HCT116 (cell line): ENCODE measurements at regions not wholly inside any gene's neighbourhood (a gene's known extent, or its start where the extent isn't known, plus 50 kb on each side); places are given as distances from the start of the nearest gene placed in this dataset.
"Not testable (repeated sequence)": the region's sequence is repeated elsewhere in the genome, so short reads cannot be mapped to it uniquely, and the experiment has no call there.

Source experiments
- ATAC-seq: fragments of 200-7000 bp; cut with Tn5 transposase; 2 replicates; pipeline ENCODE4 v1.9.1; 2020; ENCODE audit warnings: mild to moderate bottlenecking, moderate library complexity
- BruUV-seq: library from RNA; stranded (reverse); fragments of 400-500 nt; replicated peaks from 2 replicates; lab custom pipeline; 2021; lab: Mats Ljungman, UMichigan
- CTCF ChIA-PET: fragments of 300-600 bp; sonication (Branson Sonifier 250); formaldehyde crosslinking; loops from one replicate; lab custom pipeline; 2021; ENCODE audit warnings: antibody characterized with exemption; lab: Charles Lee
- POLR2A ChIA-PET: fragments of 300-600, 350-600 bp; sonication (Branson Sonifier 250); formaldehyde crosslinking; loops from one replicate; lab custom pipeline; 2021; ENCODE audit warnings: antibody characterized with exemption; lab: Charles Lee
- RAD21 ChIA-PET, 2 experiments: fragments of 300-600 bp; sonication (Branson Sonifier 250); formaldehyde crosslinking; loops; one replicate each; lab custom pipeline; 2023; ENCODE audit warnings: low total read pairs in 2 of 2; ENCODE audit not compliant: uncharacterized antibody in 2 of 2, unreplicated experiment in 2 of 2, low non-redundant PET in 1 of 2; lab: Charles Lee
- DNase-seq: peaks from one replicate; pipeline ENCODE4 v3.0.0-alpha.2; 2010; ENCODE audit warnings: low read depth, low spot score
- H2AFZ ChIP-seq: fragments of 200-600 bp; shearing (Covaris generic), sonication (generic); 2 replicates; pipeline ENCODE4 v1.6.1; 2017; ENCODE audit warnings: low read depth, mixed run types, mixed read lengths, antibody characterized with exemption, low read length; ENCODE audit not compliant: poor library complexity, severe bottlenecking
- H3K27ac ChIP-seq: 2 replicates; pipeline ENCODE4 v1.5.1; 2012; ENCODE audit warnings: low read depth, low read length
- H3K27me3 ChIP-seq: fragments of 200-600 bp; sonication (generic); 2 replicates; pipeline ENCODE4 v1.6.1; 2016; ENCODE audit warnings: mixed run types, low read length, mixed read lengths; ENCODE audit not compliant: insufficient read depth
- H3K36me3 ChIP-seq, 2 experiments: fragments of 200-500 bp in 1 of 2; fragments of 200-600 bp in 1 of 2; sonication (Bioruptor generic) in 1 of 2; sonication (generic) in 1 of 2; 2 replicates each; pipeline versions ENCODE4 v1.5.1 to v1.6.1; 2014 to 2016; ENCODE audit warnings: low read length in 2 of 2, inconsistent platforms in 1 of 2, mixed read lengths in 1 of 2, mixed run types in 1 of 2; ENCODE audit not compliant: insufficient read depth in 2 of 2, control insufficient read depth in 1 of 2
- H3K4me1 ChIP-seq, 2 experiments: fragments of 200-600 bp in 1 of 2; sonication (generic) in 1 of 2; 2 replicates each; pipeline versions ENCODE4 v1.5.1 to v1.6.1; 2012 to 2017; ENCODE audit warnings: low read length in 2 of 2, inconsistent platforms in 1 of 2, mild to moderate bottlenecking in 1 of 2, mixed read lengths in 1 of 2, mixed run types in 1 of 2, moderate library complexity in 1 of 2; ENCODE audit not compliant: insufficient read depth in 2 of 2, control insufficient read depth in 1 of 2
- H3K4me2 ChIP-seq: fragments of 200-600 bp; sonication (generic); 2 replicates; pipeline ENCODE4 v1.6.1; 2017; ENCODE audit warnings: mixed run types, low read length, mixed read lengths
- H3K4me3 ChIP-seq, 2 experiments: fragments of 200-600 bp in 1 of 2; sonication (generic) in 1 of 2; replicated peaks in 1 of 2; 2 replicates each; pipeline ENCODE4 v1.5.1; 2011 to 2016; ENCODE audit warnings: low read length in 2 of 2, control low read depth in 1 of 2, low read depth in 1 of 2, mild to moderate bottlenecking in 1 of 2, mixed read lengths in 1 of 2, mixed run types in 1 of 2
- H3K79me2 ChIP-seq: fragments of 200-600 bp; sonication (generic); 2 replicates; pipeline ENCODE4 v1.6.1; 2017; ENCODE audit warnings: mild to moderate bottlenecking, mixed run types, low read length, moderate library complexity, mixed read lengths; ENCODE audit not compliant: insufficient read depth
- H3K9ac ChIP-seq: fragments of 200-600 bp; sonication (generic); 2 replicates; pipeline ENCODE4 v1.6.1; 2016; ENCODE audit warnings: low read length, mixed read lengths
- H3K9me2 ChIP-seq: fragments of 200-600 bp; sonication (generic), shearing (Covaris generic); 2 replicates; pipeline ENCODE4 v1.6.1; 2017; ENCODE audit warnings: mixed run types, mild to moderate bottlenecking, moderate library complexity; ENCODE audit not compliant: insufficient read depth
- H3K9me3 ChIP-seq, 2 experiments: fragments of 200-500 bp in 1 of 2; fragments of 200-600 bp in 1 of 2; sonication (Bioruptor generic) in 1 of 2; sonication (generic) in 1 of 2; 2 replicates each; pipeline ENCODE4 v1.6.1; 2014 to 2017; ENCODE audit warnings: low read length in 2 of 2, mixed read lengths in 2 of 2, inconsistent platforms in 1 of 2, low read depth in 1 of 2, mild to moderate bottlenecking in 1 of 2, mixed run types in 1 of 2, moderate library complexity in 1 of 2; ENCODE audit not compliant: control insufficient read depth in 1 of 2, insufficient read depth in 1 of 2
- H4K20me1 ChIP-seq: fragments of 200-600 bp; sonication (generic), shearing (Covaris generic); 2 replicates; pipeline ENCODE4 v1.6.1; 2017; ENCODE audit warnings: mixed run types, mild to moderate bottlenecking, moderate library complexity; ENCODE audit not compliant: insufficient read depth
- CBX3 ChIP-seq: IDR thresholded peaks from 2 replicates; pipeline ENCODE4 v1.6.1; 2012; ENCODE audit warnings: low read depth
- CEBPB ChIP-seq: IDR thresholded peaks from 2 replicates; pipeline ENCODE4 v1.6.1; 2012; ENCODE audit warnings: low read depth
- EZH2phosphoT487 ChIP-seq: fragments of 200-600 bp; IDR thresholded peaks from 2 replicates; pipeline ENCODE4 v1.6.1; 2018; ENCODE audit warnings: antibody characterized with exemption, borderline replicate concordance
- POLR2A ChIP-seq: IDR thresholded peaks from 2 replicates; pipeline ENCODE4 v1.7.0; 2011; ENCODE audit warnings: borderline replicate concordance; ENCODE audit not compliant: insufficient read depth, insufficient read length; ENCODE audit errors: extremely low read depth
- POLR2AphosphoS5 ChIP-seq: IDR thresholded peaks from 2 replicates; pipeline ENCODE4 v1.6.1; 2011; ENCODE audit warnings: mild to moderate bottlenecking, low read depth, low read length, moderate library complexity
- SIN3A ChIP-seq: IDR thresholded peaks from 2 replicates; pipeline ENCODE4 v1.6.1; 2012; ENCODE audit warnings: low read depth
- SP1 ChIP-seq: IDR thresholded peaks from 2 replicates; pipeline ENCODE4 v1.6.1; 2012; ENCODE audit warnings: low read depth
- SRF ChIP-seq: IDR thresholded peaks from 2 replicates; pipeline ENCODE4 v1.6.1; 2012; ENCODE audit warnings: low read depth
- ZFX ChIP-seq: fragments of 450-650 bp; IDR thresholded peaks from 2 replicates; pipeline ENCODE4 v1.6.1; 2017
- intact Hi-C: fragments of 100-400 bp; cut with micrococcal nuclease; formaldehyde crosslinking; loops from 2 replicates; pipeline ENCODE4 v1.10.0; 2022
- TF ChIP-seq, protein P1 (sequence below): IDR thresholded peaks from 2 replicates; pipeline ENCODE4 v1.6.1; 2012
- TF ChIP-seq, protein P2 (sequence below): IDR thresholded peaks from 2 replicates; pipeline ENCODE4 v1.6.1; 2011; ENCODE audit warnings: mild to moderate bottlenecking, low read length, moderate library complexity; ENCODE audit not compliant: insufficient replicate concordance; ENCODE audit errors: extremely low read depth
- TF ChIP-seq, protein P3 (sequence below): IDR thresholded peaks from 2 replicates; pipeline ENCODE4 v1.6.1; 2012
- TF ChIP-seq, protein P4 (sequence below): IDR thresholded peaks from 2 replicates; pipeline ENCODE4 v1.6.1; 2012; ENCODE audit warnings: low read depth

DNA sequence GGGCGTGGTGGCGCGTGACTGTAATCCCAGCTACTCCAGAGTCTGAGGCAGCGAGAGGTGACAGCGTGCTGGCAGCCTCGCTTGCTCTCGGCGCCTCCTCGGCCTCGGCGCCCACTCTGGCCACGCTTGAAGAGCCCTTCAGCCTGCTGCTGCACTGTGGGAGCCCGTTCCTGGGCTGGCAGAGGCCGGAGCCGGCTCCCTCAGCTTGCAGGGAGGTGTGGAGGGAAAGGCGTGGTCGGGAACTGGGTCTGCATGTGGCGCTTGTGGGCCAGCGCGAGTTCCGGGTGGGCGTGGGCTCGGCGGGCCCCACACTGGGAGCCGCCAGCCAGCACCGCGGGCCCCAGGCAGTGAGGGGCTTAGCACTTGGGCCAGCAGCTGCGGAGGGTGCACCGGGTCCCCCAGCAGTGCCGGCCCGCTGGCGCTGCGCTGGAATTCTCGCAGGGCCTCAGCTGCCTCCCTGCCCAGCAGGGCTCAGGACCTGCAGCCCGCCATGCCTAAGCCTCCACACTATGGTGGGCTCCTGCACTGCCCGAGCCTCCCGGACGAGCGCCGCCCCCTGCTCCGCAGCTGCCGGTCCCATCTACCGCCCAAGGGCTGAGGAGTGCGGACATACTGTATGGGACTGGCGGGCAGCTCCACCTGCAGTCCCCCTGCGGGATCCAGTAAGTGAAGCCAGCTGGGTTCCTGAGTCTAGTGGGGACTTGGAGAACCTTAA lies 1093.3 kb upstream of the CDH8 start (continued):
- TF ChIP-seq, protein P1, sequence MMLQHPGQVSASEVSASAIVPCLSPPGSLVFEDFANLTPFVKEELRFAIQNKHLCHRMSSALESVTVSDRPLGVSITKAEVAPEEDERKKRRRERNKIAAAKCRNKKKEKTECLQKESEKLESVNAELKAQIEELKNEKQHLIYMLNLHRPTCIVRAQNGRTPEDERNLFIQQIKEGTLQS: no peak
- no peak for TF ChIP-seq SIN3A
- no peak for TF ChIP-seq CEBPB

DNA sequence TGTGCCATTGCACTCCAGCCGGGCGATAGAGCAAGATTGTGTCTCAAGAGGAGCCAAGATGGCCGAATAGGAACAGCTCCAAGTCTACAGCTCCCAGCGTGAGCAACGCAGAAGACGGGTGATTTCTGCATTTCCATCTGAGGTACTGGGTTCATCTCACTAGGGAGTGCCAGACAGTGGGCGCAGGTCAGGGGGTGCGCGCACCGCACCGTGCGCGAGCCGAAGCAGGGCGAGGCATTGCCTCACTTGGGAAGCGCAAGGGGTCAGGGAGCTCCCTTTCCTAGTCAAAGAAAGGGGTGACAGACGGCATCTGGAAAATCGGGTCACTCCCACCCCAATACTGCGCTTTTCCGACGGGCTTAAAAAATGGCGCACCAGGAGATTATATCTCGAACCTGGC lies 1083.7 kb upstream of the CDH8 start:
- POLR2A ChIA-PET, CTCF ChIA-PET: not testable (repeated sequence)

DNA sequence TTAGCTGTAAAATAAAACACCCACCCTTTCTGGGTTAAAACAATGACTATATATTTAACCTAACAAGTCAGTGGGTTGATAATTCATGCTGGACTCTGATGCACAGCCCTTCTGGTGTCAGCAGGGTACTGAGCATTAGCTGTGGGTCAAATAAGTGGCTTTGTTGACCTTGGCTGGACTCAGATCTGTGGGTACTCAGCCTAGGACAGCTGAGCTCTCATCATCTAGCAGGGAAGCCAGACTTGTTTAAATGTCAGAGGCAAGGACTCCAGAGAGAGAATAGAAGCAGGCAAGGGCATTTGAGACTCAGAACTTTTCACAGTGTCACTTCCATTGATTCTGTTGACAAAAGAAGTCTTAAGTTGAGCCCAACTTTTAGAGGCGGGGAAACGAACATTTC lies 1063.8 kb upstream of the CDH8 start:
- Histone ChIP-seq H4K20me1 (no peaks in the 10 kb centered on the region), H3K4me2 (no peak overlapping the region), H3K36me3 (no peaks in the 10 kb centered on the region), H3K4me1 (no peaks in the 10 kb centered on the region; a peak in 1 of 4 replicates), H3K27ac (no peak overlapping the region), H3K9me2 (no peaks in the 10 kb centered on the region), H3K9ac (no peak overlapping the region), H3K4me3 (no peak overlapping the region), H3K9me3 (peaks cover 5 to 29% of the 10 kb centered on the region in 2 experiments; a peak in 2 of 4 replicates), H3K27me3 (no peaks in the 10 kb centered on the region), H3K79me2 (no peaks in the 10 kb centered on the region), H2AFZ (no peak overlapping the region)
- DNase-seq: no peak
- ChIA-PET RAD21 (no interaction called here), POLR2A (no interaction called here), CTCF (no interaction called here)
- no TSS peak for BruUV-seq
- ATAC-seq: no peak
- intact Hi-C loops: no loop called here
- TF ChIP-seq SP1: no peak
- TF ChIP-seq, protein P2, sequence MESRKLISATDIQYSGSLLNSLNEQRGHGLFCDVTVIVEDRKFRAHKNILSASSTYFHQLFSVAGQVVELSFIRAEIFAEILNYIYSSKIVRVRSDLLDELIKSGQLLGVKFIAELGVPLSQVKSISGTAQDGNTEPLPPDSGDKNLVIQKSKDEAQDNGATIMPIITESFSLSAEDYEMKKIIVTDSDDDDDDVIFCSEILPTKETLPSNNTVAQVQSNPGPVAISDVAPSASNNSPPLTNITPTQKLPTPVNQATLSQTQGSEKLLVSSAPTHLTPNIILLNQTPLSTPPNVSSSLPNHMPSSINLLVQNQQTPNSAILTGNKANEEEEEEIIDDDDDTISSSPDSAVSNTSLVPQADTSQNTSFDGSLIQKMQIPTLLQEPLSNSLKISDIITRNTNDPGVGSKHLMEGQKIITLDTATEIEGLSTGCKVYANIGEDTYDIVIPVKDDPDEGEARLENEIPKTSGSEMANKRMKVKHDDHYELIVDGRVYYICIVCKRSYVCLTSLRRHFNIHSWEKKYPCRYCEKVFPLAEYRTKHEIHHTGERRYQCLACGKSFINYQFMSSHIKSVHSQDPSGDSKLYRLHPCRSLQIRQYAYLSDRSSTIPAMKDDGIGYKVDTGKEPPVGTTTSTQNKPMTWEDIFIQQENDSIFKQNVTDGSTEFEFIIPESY: no peak
- no peak for TF ChIP-seq ZFX
- no peak for TF ChIP-seq SRF
- TF ChIP-seq CEBPB: no peak
- TF ChIP-seq, protein P3, sequence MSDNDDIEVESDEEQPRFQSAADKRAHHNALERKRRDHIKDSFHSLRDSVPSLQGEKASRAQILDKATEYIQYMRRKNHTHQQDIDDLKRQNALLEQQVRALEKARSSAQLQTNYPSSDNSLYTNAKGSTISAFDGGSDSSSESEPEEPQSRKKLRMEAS: no peak
- TF ChIP-seq POLR2AphosphoS5: no peak
- TF ChIP-seq CBX3: no peak
- TF ChIP-seq POLR2A: no peak
- TF ChIP-seq EZH2phosphoT487: no peak
- TF ChIP-seq, protein P4, sequence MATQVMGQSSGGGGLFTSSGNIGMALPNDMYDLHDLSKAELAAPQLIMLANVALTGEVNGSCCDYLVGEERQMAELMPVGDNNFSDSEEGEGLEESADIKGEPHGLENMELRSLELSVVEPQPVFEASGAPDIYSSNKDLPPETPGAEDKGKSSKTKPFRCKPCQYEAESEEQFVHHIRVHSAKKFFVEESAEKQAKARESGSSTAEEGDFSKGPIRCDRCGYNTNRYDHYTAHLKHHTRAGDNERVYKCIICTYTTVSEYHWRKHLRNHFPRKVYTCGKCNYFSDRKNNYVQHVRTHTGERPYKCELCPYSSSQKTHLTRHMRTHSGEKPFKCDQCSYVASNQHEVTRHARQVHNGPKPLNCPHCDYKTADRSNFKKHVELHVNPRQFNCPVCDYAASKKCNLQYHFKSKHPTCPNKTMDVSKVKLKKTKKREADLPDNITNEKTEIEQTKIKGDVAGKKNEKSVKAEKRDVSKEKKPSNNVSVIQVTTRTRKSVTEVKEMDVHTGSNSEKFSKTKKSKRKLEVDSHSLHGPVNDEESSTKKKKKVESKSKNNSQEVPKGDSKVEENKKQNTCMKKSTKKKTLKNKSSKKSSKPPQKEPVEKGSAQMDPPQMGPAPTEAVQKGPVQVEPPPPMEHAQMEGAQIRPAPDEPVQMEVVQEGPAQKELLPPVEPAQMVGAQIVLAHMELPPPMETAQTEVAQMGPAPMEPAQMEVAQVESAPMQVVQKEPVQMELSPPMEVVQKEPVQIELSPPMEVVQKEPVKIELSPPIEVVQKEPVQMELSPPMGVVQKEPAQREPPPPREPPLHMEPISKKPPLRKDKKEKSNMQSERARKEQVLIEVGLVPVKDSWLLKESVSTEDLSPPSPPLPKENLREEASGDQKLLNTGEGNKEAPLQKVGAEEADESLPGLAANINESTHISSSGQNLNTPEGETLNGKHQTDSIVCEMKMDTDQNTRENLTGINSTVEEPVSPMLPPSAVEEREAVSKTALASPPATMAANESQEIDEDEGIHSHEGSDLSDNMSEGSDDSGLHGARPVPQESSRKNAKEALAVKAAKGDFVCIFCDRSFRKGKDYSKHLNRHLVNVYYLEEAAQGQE: no peak

More for the DNA sequence above, 1083.7 kb upstream of the CDH8 start:
- H3K4me1 ChIP-seq, H3K36me3 ChIP-seq, H3K9ac ChIP-seq, DNase-seq, ATAC-seq, H3K9me2 ChIP-seq, H3K4me2 ChIP-seq, intact Hi-C loops, BruUV-seq, H3K27me3 ChIP-seq, RAD21 ChIA-PET, H4K20me1 ChIP-seq, H3K9me3 ChIP-seq, H3K79me2 ChIP-seq, H3K4me3 ChIP-seq, H2AFZ ChIP-seq, H3K27ac ChIP-seq: not testable (repeated sequence)
